HepG2 (cell line): ENCODE measurements at regions not wholly inside any gene's neighbourhood (a gene's known extent, or its start where the extent isn't known, plus 50 kb on each side); places are given as distances from the start of the nearest gene placed in this dataset.

Experiments
- ATAC-seq: fragments of 200-7000 bp; cut with Tn5 transposase; 3 replicates; pipeline ENCODE4 v1.9.1; 2020; ENCODE audit warnings: mild to moderate bottlenecking, moderate library complexity
- BruUV-seq: library from RNA; stranded (reverse); fragments of 400-500 nt; replicated peaks from 2 replicates; lab custom pipeline; 2021; lab: Mats Ljungman, UMichigan
- CTCF ChIA-PET: fragments of 300-600 bp; formaldehyde crosslinking; extraction: SDS; loops from one replicate; lab custom pipeline; 2021; ENCODE audit warnings: low total read pairs, inconsistent platforms, low intra/inter-chr PET ratio; lab: Yijun Ruan, JAX
- POLR2A ChIA-PET: fragments of 350-600 bp; sonication (Branson Sonifier 250); formaldehyde crosslinking; loops from one replicate; lab custom pipeline; 2020; ENCODE audit warnings: antibody characterized with exemption, inconsistent platforms; lab: Yijun Ruan, JAX
- DNase-seq: peaks from one replicate; pipeline ENCODE4 v3.0.0-alpha.2; 2015; ENCODE audit warnings: low spot score
- FAIRE-seq: peaks from 3 replicates; lab custom pipeline; 2011; peaks lifted over from hg19 to GRCh38; lab: Jason Lieb, UNC
- H2AFZ ChIP-seq: one replicate; pipeline ENCODE4 v1.6.1; 2011; ENCODE audit warnings: low read length, inconsistent platforms
- H3K27ac ChIP-seq: fragments of 300-600 bp; 3 replicates; pipeline ENCODE4 v1.8.0; 2011; ENCODE audit warnings: mixed run types, mild to moderate bottlenecking, mixed read lengths, low read length, inconsistent platforms; ENCODE audit not compliant: insufficient read depth; ENCODE audit errors: extremely low read length
- H3K27me3 ChIP-seq, 2 experiments: fragments of 200-600 bp in 1 of 2; 2 replicates in 1 of 2; 3 replicates in 1 of 2; pipeline versions ENCODE4 v1.6.0 to v1.8.0; 2011; ENCODE audit warnings: low read length in 2 of 2, mild to moderate bottlenecking in 2 of 2, moderate library complexity in 2 of 2, inconsistent platforms in 1 of 2; ENCODE audit not compliant: insufficient read depth in 2 of 2, control insufficient read depth in 1 of 2
- H3K36me3 ChIP-seq, 2 experiments: fragments of 200-600 bp in 1 of 2; replicated peaks in 1 of 2; 2 replicates in 1 of 2; 3 replicates in 1 of 2; pipeline versions ENCODE4 v1.5.1 to v1.8.0; 2011; ENCODE audit warnings: low read length in 2 of 2, inconsistent platforms in 1 of 2; ENCODE audit not compliant: insufficient read depth in 2 of 2, control insufficient read depth in 1 of 2
- H3K4me1 ChIP-seq: 2 replicates; pipeline ENCODE4 v1.5.1; 2012; ENCODE audit warnings: low read length, inconsistent platforms; ENCODE audit not compliant: insufficient read depth
- H3K4me2 ChIP-seq: 2 replicates; pipeline ENCODE4 v1.6.0; 2011; ENCODE audit warnings: low read depth, low read length, inconsistent platforms
- H3K4me3 ChIP-seq, 3 experiments: fragments of 200-600 bp in 1 of 3; sonication (generic), shearing (Covaris generic) in 1 of 3; replicated peaks in 1 of 3; 2 replicates each; pipeline ENCODE4 v1.5.1; 2011 to 2016; ENCODE audit warnings: low read length in 3 of 3, inconsistent platforms in 2 of 3, low read depth in 2 of 3, mild to moderate bottlenecking in 2 of 3, control low read depth in 1 of 3, mixed read lengths in 1 of 3; ENCODE audit not compliant: insufficient read depth in 1 of 3
- H3K79me2 ChIP-seq: one replicate; pipeline ENCODE4 v1.6.1; 2011; ENCODE audit warnings: low read length, inconsistent platforms; ENCODE audit not compliant: insufficient read depth
- H3K9ac ChIP-seq: 2 replicates; pipeline ENCODE4 v1.6.0; 2011; ENCODE audit warnings: mild to moderate bottlenecking, low read depth, low read length, inconsistent platforms; ENCODE audit not compliant: insufficient read depth
- H3K9me3 ChIP-seq: 2 replicates; pipeline ENCODE4 v1.5.1; 2012; ENCODE audit warnings: mild to moderate bottlenecking, low read length
- H4K20me1 ChIP-seq: 2 replicates; pipeline ENCODE4 v1.6.0; 2011; ENCODE audit warnings: inconsistent platforms, mild to moderate bottlenecking, low read length, moderate library complexity; ENCODE audit not compliant: insufficient read depth
- JUN ChIP-seq: sonication (generic); formaldehyde crosslinking; IDR thresholded peaks from 2 replicates; pipeline ENCODE4 v1.4.0; 2020; ENCODE audit warnings: mild to moderate bottlenecking, missing genetic modification reagents
- STAG1 ChIP-seq: sonication (generic); formaldehyde crosslinking; IDR thresholded peaks from 2 replicates; pipeline ENCODE4 v1.4.0; 2020; ENCODE audit warnings: missing genetic modification reagents
- ZC3H13 ChIP-seq: sonication (generic); formaldehyde crosslinking; IDR thresholded peaks from 2 replicates; pipeline ENCODE4 v1.8.1; 2023; ENCODE audit warnings: mild to moderate bottlenecking, missing genetic modification reagents, moderate library complexity
- ZNF7 ChIP-seq: IDR thresholded peaks from 2 replicates; pipeline ENCODE4 v1.6.1; 2016; ENCODE audit warnings: missing biosample characterization, missing genetic modification reagents
- WGBS: methylation state at CpG from one replicate; pipeline ENCODE4 v1.1.6; 2017; ENCODE audit warnings: low lambda C conversion rate; 5-methylcytosine and 5-hydroxymethylcytosine counted together
- in situ Hi-C: cut with HindIII; loops from 2 replicates; pipeline ENCODE4 v1.10.0; 2017; ENCODE audit warnings: low pct_unique_long_range_greater_than_20kb; ENCODE audit not compliant: extremely low pct_ligation_motif_present
- intact Hi-C: fragments of 100-400 bp; cut with micrococcal nuclease; formaldehyde crosslinking; loops from one replicate; pipeline ENCODE4 v1.10.0; 2022; ENCODE audit not compliant: unreplicated experiment
- TF ChIP-seq, protein P1 (sequence below): IDR thresholded peaks from 2 replicates; pipeline ENCODE4 v1.6.1; 2016; ENCODE audit warnings: low read depth, missing genetic modification reagents, missing compliant biosample characterization

- TF ChIP-seq, protein P1, sequence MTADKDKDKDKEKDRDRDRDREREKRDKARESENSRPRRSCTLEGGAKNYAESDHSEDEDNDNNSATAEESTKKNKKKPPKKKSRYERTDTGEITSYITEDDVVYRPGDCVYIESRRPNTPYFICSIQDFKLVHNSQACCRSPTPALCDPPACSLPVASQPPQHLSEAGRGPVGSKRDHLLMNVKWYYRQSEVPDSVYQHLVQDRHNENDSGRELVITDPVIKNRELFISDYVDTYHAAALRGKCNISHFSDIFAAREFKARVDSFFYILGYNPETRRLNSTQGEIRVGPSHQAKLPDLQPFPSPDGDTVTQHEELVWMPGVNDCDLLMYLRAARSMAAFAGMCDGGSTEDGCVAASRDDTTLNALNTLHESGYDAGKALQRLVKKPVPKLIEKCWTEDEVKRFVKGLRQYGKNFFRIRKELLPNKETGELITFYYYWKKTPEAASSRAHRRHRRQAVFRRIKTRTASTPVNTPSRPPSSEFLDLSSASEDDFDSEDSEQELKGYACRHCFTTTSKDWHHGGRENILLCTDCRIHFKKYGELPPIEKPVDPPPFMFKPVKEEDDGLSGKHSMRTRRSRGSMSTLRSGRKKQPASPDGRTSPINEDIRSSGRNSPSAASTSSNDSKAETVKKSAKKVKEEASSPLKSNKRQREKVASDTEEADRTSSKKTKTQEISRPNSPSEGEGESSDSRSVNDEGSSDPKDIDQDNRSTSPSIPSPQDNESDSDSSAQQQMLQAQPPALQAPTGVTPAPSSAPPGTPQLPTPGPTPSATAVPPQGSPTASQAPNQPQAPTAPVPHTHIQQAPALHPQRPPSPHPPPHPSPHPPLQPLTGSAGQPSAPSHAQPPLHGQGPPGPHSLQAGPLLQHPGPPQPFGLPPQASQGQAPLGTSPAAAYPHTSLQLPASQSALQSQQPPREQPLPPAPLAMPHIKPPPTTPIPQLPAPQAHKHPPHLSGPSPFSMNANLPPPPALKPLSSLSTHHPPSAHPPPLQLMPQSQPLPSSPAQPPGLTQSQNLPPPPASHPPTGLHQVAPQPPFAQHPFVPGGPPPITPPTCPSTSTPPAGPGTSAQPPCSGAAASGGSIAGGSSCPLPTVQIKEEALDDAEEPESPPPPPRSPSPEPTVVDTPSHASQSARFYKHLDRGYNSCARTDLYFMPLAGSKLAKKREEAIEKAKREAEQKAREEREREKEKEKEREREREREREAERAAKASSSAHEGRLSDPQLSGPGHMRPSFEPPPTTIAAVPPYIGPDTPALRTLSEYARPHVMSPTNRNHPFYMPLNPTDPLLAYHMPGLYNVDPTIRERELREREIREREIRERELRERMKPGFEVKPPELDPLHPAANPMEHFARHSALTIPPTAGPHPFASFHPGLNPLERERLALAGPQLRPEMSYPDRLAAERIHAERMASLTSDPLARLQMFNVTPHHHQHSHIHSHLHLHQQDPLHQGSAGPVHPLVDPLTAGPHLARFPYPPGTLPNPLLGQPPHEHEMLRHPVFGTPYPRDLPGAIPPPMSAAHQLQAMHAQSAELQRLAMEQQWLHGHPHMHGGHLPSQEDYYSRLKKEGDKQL: no peak
Measured at GRCh38 chr10:130546841-130547240, 410.6 kb downstream of the GLRX3 start (continued).

- TF ChIP-seq ZC3H13 (CRISPR knock-in tag) (no peak), JUN (no peak), STAG1 (CRISPR knock-in tag) (peak; percentile 18; the same call in 1 of the 2 replicates), ZNF7 (CRISPR knock-in tag) (no peak)
- DNase-seq (no peak), FAIRE-seq (no peak), ATAC-seq (peak; percentile 58)
- in situ Hi-C loops (no loop called here), intact Hi-C loops (no loop called here)
- H3K27me3 ChIP-seq: peaks cover 4 to 18% of the 10 kb centered on the region in 2 experiments; a peak in 4 of 5 replicates
- H3K4me2 ChIP-seq: no peak overlapping the region
- H3K36me3 ChIP-seq: no peaks in the 10 kb centered on the region
- no peak overlapping the region for H2AFZ ChIP-seq
- ChIA-PET CTCF (no interaction called here), POLR2A (no interaction called here)
- no peaks in the 10 kb centered on the region for H3K4me1 ChIP-seq
- no peaks in the 10 kb centered on the region for H3K79me2 ChIP-seq
- no TSS peak for BruUV-seq
- H4K20me1 ChIP-seq: no peaks in the 10 kb centered on the region
- H3K27ac ChIP-seq: no peak overlapping the region
- H3K4me3 ChIP-seq: no peak overlapping the region
- H3K9ac ChIP-seq: no peak overlapping the region
- WGBS: 13% methylated on average over 3 of the region's 4 CpGs
- H3K9me3 ChIP-seq: no peaks in the 10 kb centered on the region
Measured at GRCh38 chr10:130547368-130547767, 411.2 kb downstream of the GLRX3 start.
